ENCODE measurements at regions not wholly inside any gene's neighbourhood (a gene's known extent, or its start where the extent isn't known, plus 50 kb on each side); places are given as distances from the start of the nearest gene placed in this dataset.

DNA sequence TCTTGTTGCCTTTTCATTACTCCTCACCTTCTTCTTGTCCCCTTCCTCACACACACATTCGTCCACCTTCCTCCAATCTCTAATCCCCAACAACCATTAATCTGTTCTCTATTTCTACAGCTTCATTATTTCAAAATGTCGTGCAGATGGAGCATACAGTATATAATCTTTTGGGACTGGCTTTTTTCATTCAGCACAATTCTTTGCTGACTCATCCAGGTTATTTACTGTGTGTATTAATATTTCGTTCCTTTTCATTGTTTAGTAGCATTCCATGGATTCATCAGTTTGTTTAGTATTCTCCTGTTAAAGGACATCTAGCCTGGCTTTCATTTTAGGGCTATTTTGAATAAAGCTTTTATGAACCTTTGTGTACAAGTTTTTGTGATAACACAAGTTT, 159.3 kb downstream of the PTPN20 start:
- H3K4me3 ChIP-seq: no peak overlapping the region
- H3K27me3 ChIP-seq: no peaks in the 10 kb centered on the region
- DNase-seq: no peak
- H3K9me3 ChIP-seq: no peaks in the 10 kb centered on the region
- H3K36me3 ChIP-seq: no peaks in the 10 kb centered on the region

DNA sequence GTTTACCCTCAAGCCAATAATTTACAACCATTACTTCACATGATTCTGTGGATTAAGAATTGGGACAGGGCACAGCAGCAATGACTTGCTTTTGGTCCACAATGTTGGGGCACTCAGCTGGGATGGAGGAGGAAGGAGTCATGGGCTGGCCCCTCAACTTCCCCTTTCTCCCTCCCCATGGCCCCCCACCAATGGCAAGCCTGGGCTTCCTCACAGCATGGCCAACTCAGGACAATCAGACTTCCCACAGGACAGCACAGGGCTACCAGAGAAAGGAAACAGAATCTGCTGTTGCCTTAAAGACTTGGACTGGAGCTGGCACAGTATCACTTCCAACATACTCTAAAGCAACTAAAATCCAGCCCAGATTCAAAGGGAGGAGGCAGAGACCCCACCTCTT, 160.7 kb downstream of the PTPN20 start:
- DNase-seq: no peak

DNA sequence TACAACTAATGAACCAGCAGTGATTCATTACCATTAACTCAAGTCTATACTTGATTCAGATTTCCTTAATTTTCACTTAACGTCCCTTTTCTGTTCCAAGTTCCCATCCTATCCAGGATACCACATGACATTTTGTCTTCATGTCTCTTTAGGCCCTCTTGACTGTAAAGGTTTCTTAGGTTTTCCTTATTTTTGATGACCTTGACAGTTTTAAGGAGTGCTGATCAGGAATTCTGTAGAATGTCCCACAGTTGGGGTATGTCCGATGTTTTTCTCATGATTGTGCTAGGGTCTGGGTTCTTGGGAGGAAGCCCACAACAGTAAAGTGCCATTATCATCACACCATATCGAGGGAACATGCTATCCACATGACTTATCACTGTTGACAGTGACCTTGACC, 162.7 kb downstream of the PTPN20 start:
- H3K4me3 ChIP-seq: no peak overlapping the region
- H3K27me3 ChIP-seq: no peaks in the 10 kb centered on the region
- no peaks in the 10 kb centered on the region for H3K36me3 ChIP-seq
- DNase-seq: no peak
- no peaks in the 10 kb centered on the region for H3K9me3 ChIP-seq

More for the DNA sequence above, 160.7 kb downstream of the PTPN20 start:
- Histone ChIP-seq H3K4me3 (no peak overlapping the region), H3K36me3 (no peaks in the 10 kb centered on the region), H3K27me3 (no peaks in the 10 kb centered on the region), H3K9me3 (no peaks in the 10 kb centered on the region)

DNA sequence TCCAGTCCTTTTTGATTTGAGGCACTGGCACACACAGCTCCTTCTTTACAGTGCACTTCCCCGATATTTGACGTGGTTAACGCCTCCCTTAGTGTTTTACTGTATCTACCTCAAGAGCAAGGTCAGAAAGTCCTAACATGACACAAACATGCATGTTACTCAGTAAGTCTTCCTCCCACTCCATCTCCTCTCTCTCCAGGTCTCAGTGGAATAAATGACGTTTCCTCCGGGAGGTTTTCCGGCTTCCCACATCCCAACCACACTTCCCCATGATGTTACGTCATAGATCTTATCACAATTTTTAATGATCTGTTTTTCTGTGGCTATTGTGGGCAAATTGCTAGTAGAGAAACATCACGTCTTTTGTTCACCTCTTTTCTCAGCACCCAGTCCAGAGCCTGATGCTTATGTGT, 165.7 kb downstream of the PTPN20 start:
- no peak for DNase-seq
- H3K27me3 ChIP-seq: no peaks in the 10 kb centered on the region
- H3K4me3 ChIP-seq: no peak overlapping the region
- H3K36me3 ChIP-seq: no peaks in the 10 kb centered on the region
- no peaks in the 10 kb centered on the region for H3K9me3 ChIP-seq

DNA sequence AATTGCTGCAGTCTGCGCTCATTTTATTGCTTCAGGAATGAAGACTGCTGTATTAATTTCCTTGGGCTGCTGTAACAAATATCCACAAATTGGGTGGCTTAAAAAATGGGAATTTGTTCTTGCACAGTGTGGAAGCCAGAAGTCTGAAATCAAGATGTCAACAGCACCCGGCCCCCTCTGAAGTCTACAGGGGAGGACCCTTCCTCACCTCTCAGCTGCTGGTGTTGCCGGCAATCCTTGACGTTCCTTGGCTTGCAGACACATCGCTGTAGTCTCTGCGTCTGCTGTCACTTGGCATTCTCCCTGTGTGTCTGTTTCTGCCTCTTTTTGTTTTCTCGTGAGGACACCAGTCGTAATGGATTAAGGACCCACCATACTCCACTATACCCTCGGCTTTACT, 166.2 kb downstream of the PTPN20 start:
- H3K27me3 ChIP-seq: no peaks in the 10 kb centered on the region
- DNase-seq: no peak
- no peaks in the 10 kb centered on the region for H3K9me3 ChIP-seq
- H3K36me3 ChIP-seq: no peaks in the 10 kb centered on the region
- H3K4me3 ChIP-seq: no peak overlapping the region

DNA sequence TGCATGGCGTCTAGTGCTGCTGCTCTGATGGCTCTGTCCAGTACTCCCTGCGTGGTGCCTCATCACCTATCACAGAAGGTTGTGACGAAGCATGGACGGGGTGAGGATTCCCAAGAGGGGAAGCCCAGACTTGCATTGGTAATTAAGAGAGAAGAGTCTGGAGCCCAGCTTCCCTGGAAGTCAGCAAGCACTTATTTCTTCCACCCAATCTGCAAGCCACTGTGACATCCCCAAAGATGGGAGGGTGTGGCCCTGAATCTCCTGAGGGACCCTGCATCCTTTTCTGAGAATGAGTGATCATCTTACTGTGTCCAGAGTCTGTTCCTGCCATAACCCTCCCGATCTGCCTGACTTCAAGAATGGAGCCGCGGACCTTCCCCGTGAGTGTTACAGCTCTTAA, 166.7 kb downstream of the PTPN20 start:
- Histone ChIP-seq H3K27me3 (no peaks in the 10 kb centered on the region), H3K36me3 (no peaks in the 10 kb centered on the region), H3K9me3 (no peaks in the 10 kb centered on the region), H3K4me3 (no peak overlapping the region)
- DNase-seq: no peak

DNA sequence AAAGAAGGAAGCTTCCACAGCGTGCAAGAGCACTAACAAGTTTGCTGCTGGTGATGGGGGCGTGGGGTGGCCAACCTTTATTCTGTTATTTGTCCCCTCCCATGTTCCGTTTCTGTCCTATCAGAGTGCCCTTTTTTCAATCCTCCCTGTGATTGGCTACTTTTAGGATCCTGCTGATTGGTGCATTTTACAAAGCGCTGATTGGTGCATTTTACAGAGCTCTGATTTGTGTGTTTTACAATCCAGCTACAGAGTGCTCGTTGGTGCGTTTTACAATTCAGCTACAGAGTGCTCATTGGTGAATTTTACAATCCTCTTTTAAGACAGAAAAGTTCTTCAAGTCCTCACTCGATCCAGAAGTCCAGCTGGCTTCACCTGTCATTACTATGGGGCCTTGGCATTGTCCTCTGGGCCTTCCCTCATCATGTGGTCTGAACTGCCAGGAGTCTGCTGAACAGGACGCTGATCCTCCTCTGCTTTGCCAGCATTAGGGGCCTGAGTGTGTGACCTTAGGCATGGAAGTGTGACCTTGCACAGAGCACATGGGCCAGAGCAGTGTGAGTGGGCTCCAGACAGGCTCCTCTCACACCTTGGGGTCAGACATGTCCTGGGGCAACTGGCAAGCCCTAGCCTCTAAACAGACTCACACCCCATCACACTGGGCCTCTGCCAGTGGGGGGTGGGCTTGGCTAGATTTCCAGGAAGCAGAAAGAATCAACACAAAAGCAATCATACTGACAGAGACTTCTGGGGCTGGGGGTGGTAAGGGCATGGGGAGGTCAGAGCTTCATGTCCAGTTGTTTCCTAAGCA, 167.4 kb downstream of the PTPN20 start:
- Histone ChIP-seq H3K36me3 (no peaks in the 10 kb centered on the region), H3K9me3 (no peaks in the 10 kb centered on the region), H3K4me3 (no peak overlapping the region), H3K27me3 (no peaks in the 10 kb centered on the region)
- no peak for DNase-seq

DNA sequence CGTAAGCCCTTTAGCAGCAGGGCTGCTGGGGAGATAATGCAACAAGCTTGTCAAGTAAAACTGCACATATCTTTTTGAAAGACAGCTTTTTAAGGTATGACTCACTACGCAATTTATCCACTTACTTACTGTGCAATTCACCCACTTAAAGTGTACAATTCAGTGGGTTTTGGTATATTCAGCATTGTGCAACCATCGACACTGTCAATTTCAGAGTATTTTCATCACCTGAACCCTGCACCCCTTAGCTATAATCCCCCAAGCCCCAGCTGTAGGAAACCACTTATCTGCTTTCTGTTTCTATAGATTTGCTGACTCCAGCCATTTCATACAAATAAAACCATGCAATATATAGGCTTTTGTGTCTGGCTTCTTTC, 168.0 kb downstream of the PTPN20 start:
- H3K27me3 ChIP-seq: no peaks in the 10 kb centered on the region
- no peak overlapping the region for H3K4me3 ChIP-seq
- no peaks in the 10 kb centered on the region for H3K36me3 ChIP-seq
- no peak for DNase-seq
- H3K9me3 ChIP-seq: no peaks in the 10 kb centered on the region

DNA sequence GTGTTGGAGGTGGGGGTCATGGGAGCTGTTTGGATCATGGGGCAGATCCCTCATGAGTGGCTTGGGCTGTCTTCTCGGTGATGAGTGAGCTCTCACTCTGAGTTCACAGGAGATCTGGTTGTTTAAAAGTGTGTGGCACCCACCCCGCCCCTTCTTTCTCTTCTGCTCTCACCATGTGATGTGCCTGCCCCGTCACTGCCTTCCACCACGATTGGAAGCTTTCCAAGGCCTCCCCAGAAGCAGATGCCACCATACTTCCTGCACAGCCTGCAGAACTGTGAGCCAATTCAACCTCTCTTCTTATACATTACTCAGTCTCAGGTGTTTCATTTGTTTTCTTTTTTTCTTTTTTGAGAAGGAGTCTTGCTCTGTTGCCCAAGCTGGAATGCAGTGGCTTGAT, 170.0 kb downstream of the PTPN20 start:
- Histone ChIP-seq H3K36me3 (no peaks in the 10 kb centered on the region), H3K4me3 (no peak overlapping the region), H3K9me3 (no peaks in the 10 kb centered on the region), H3K27me3 (no peaks in the 10 kb centered on the region)
- no peak for DNase-seq

DNA sequence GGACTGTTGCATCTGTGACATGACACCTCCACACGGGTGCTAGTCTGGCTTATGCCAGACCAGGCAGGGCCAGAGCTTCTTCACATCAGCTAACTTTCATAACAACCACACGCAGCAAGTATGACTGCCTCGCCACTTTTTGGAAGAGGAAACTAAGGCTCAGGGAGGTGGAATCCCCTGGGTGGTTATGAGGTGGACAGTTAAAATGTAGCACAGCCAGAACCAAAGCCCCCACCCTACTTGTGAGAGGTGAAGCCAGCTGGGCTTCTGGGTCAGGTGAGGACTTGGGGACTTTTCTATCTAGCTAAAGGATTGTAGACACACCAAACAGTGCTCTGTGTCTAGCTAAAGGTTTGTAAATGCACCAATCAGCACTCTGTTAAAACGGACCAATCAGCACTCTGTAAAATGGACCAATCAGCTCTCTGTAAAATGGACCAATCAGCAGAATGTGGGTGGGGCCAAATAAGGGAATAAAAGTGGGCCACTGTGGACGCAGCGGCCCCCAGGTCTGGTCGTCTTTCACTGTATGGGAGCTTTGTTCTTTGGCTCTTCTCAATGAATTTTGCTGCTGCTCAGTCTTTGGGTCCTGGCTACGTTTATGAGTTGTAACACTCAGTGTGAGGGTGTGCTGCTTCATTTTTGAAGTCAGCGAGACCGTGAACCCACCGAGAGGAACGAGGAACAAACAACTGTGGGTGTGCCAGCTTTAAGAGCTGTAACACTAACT, 171.0 kb downstream of the PTPN20 start:
- H3K27me3 ChIP-seq: no peaks in the 10 kb centered on the region
- DNase-seq: no peak
- H3K36me3 ChIP-seq: no peaks in the 10 kb centered on the region
- no peak overlapping the region for H3K4me3 ChIP-seq
- no peaks in the 10 kb centered on the region for H3K9me3 ChIP-seq

DNA sequence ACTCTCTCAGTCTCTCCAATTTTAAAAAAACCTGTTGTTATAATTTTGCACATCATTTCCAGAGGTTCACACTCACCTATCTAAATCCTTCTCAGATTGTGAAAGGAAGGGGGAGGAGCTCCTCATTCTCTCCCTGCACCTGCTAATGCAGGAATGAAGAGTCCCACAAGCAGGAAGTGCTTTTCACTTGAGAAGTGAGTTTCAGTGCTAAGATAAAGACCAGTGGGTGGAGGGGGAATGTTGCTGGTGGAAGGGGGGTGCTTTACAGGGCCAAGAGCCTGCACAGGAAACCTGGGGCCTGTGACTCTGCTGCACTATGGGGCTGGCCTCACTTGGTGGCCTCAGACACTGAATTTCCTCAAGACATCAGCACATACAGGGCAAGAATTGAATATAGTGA, 176.4 kb downstream of the PTPN20 start:
- DNase-seq: no peak
- Histone ChIP-seq H3K36me3 (no peaks in the 10 kb centered on the region), H3K27me3 (no peaks in the 10 kb centered on the region), H3K9me3 (no peaks in the 10 kb centered on the region), H3K4me3 (no peak overlapping the region)

DNA sequence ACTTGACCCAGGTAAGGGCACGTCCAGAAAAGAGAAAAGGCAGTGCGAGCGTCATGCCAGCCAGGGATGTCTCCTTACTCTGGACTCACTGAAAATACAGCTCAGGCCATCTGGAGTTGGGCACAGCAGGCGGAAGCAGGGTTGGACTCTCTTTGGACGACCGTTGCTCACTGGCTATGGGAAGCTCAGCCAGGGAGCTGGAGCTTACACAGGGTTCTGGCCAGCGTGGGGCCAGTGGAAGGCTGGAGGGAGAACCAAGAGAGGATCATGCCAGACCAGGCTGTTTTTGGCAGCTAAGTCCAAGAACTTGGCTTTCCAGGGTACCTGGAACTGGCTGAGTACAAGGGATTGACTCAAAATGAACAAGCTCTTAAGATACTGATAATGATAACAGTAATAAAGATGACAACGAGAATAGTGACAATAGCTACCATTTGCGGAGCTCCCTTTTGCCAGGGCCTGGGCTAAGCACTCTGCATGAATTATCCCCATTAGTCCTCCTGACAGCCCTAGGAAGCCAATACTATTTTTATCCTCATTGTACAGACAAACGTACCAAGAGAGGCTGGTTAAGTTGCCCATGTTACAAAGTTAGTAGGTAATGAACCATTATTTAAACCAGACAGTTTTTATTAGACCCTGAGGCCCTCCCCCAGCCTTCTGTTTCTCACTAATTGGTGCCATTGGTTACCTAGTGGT, 177.6 kb downstream of the PTPN20 start:
- H3K4me3 ChIP-seq: no peak overlapping the region
- no peaks in the 10 kb centered on the region for H3K27me3 ChIP-seq
- no peak for DNase-seq
- H3K36me3 ChIP-seq: no peaks in the 10 kb centered on the region
- no peaks in the 10 kb centered on the region for H3K9me3 ChIP-seq

DNA sequence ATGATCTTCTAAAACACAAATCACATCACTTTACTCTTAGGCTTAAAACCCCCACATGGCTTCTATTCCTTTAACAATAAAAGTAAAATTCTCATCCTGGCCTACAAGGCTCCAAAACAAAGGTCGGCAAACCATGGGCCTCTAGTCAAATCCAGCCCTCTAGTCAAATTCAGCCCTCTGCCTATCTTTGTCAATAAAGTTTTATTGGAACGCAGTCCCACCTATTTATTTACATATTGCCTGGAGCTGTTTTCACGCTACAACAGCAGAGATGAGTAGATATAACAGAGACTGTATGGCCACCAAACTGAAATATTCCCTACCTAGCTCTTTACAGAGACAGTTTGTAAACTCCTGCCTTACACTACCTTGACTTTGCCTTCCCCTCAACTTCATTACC, 178.8 kb downstream of the PTPN20 start:
- Histone ChIP-seq H3K36me3 (no peaks in the 10 kb centered on the region), H3K27me3 (no peaks in the 10 kb centered on the region), H3K9me3 (no peaks in the 10 kb centered on the region), H3K4me3 (no peak overlapping the region)
- DNase-seq: no peak

DNA sequence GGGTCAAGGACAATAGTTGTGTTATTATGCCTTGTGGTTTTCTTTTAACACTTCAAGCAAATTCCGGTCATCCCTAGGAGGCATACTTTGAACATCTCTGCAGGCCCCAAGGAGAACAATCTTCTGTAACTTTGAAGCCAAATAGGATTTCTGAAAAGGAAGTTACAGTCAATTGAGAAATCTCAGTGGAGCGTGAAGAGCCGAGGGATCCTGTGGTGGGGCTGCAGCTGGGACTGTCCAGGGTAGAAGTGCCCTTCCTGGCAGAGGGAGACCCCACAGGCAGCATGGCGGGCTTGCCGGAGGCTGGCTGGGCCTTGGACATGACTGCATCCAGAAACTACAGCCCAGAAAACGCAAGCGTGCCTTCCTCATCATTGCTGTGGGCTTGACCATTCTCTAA, 179.7 kb downstream of the PTPN20 start:
- H3K36me3 ChIP-seq: no peaks in the 10 kb centered on the region
- DNase-seq: no peak
- no peak overlapping the region for H3K4me3 ChIP-seq

DNA sequence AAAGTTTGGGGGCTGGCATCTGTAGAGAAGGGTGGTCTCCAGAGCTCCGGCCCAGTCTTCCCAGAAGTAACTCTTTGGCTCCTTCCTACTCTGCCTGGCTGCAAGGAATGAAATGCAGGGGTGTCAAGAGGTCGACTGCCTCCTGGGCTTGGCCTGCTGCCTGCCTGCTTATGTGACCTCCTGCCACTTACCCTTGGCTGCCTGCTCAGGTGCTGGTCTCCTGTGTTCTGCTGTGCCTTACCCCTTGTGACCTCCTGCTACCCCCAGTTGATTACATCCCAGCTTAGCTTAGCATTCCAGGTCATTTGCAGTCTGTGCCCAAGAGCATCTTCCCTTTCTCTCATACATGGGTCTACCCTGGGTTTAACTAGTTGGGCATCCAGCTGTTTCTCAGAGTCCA, 180.2 kb downstream of the PTPN20 start:
- no peaks in the 10 kb centered on the region for H3K27me3 ChIP-seq
- H3K36me3 ChIP-seq: no peaks in the 10 kb centered on the region
- DNase-seq: no peak

More for the DNA sequence above, 179.7 kb downstream of the PTPN20 start:
- Histone ChIP-seq H3K9me3 (no peaks in the 10 kb centered on the region), H3K27me3 (no peaks in the 10 kb centered on the region)

DNA sequence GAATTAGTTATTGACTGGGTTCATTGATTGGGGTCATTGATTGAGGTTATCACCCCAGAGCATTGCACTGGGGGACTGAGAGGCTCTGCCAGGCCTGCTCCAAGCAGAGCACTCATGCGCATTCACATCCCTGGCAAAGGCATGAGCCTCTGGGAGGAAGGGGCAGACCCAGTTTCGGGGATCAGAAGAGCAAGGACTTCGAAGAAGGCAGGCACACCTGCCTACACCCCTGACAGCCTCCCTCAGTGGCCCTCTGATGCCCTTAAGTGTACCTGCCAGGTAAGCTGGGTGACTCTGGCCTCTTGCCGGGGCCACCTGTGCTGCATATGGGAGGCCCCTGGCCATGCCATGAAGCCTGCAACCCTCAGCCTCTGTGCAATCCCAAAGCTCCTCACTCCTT, 181.1 kb downstream of the PTPN20 start:
- no peaks in the 10 kb centered on the region for H3K36me3 ChIP-seq
- H3K27me3 ChIP-seq: no peaks in the 10 kb centered on the region; the same call in 1 of the 2 replicates
- no peak for DNase-seq
- H3K4me3 ChIP-seq: no peak overlapping the region
- H3K9me3 ChIP-seq: no peaks in the 10 kb centered on the region

More for the DNA sequence above, 180.2 kb downstream of the PTPN20 start:
- Histone ChIP-seq H3K4me3 (no peak overlapping the region), H3K9me3 (no peaks in the 10 kb centered on the region)

DNA sequence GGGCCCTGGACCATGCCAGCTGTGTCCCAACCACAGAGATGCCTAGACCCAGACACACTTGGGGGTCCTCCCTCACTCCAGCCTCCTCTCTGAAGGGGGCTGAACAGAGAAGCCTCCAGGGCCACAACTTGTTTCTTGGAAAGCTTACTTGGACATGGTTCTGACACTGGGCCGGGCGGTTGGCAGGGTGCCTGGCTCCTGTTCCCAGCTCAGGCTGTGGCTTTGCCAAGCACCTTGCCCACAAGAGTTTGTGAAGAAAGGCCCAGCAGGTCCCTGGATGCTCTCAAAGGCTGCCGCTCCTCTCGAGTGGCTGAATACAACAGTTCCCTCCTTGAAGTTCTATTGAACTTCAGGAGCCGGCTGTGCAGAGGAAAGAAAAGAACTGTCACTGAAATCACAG, 181.6 kb downstream of the PTPN20 start:
- Histone ChIP-seq H3K4me3 (no peak overlapping the region), H3K36me3 (no peaks in the 10 kb centered on the region), H3K27me3 (no peaks in the 10 kb centered on the region; the same call in 1 of the 2 replicates), H3K9me3 (no peaks in the 10 kb centered on the region)
- no peak for DNase-seq

Measured in MG63 (cell line).